ENCODE measurements at regions not wholly inside any gene's neighbourhood (a gene's known extent, or its start where the extent isn't known, plus 50 kb on each side); places are given as distances from the start of the nearest gene placed in this dataset.
"Not testable (repeated sequence)": the region's sequence is repeated elsewhere in the genome, so short reads cannot be mapped to it uniquely, and the experiment has no call there.

DNA sequence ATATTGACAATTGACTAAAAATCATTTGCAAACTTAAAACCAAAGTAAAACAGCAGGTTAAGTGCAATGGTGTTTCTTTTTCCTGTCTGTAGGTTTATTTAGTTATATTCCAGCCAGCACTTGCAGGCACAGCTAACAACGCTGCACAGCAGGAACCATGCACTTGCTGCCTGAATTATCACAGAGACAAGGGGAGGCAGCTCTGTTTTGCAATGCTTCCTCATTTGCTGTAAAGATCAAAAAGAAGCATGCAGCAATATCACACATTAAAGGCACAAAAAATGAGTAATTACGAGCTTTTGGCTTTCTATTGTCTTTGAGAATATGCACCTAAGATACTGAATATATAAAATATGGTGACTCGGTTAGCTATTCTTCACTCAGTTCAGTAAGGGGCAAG is 241.9 kb downstream of the EPHA7 start:
- no TSS peak for BruUV-seq (replicated peaks)

DNA sequence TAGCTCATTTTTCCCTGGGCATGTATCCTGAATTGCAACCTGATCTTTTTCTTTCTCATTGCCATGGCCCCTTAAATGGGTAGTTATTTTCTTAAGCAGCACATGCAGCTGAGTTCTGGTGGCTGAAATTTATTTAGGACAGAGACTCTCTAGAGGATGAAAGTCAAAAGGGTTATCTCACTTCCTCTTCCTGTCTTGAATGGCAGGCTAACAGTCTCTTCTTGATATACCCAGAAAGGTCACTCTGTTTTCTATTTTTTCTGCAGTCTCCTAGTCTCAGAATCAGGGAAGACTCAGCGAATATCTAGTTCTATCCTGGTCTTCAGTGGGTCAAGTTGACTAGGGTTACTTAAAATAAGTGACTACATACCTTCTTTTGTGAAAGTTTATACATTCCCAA is 243.3 kb downstream of the EPHA7 start:
- intact Hi-C loops (cut with micrococcal nuclease; ENCODE audit: unreplicated experiment): no loop called here
- Histone ChIP-seq H3K4me3 (ENCODE audit: low read depth, low read length) (no peak overlapping the region), H3K27me3 (replicated peaks; ENCODE audit: control insufficient read depth, insufficient read depth, low read length) (no peaks in the 10 kb centered on the region), H3K9me3 (no peaks in the 10 kb centered on the region), H3K4me1 (peaks cover 4% of the 10 kb centered on the region; the same call in 1 of the 2 replicates), H3K36me3 (ENCODE audit: control insufficient read depth, insufficient read depth, low read length) (no peaks in the 10 kb centered on the region)
- BruUV-seq (replicated peaks): no TSS peak
- no peak overlapping the region for H3K4me3 Mint-ChIP-seq (ENCODE audit: unreplicated experiment)
- no peak overlapping the region for H3K27ac Mint-ChIP-seq (ENCODE audit: unreplicated experiment)
- H3K9me3 Mint-ChIP-seq (ENCODE audit: unreplicated experiment): no peaks in the 10 kb centered on the region
- H3K36me3 Mint-ChIP-seq (ENCODE audit: insufficient read depth, unreplicated experiment): no peaks in the 10 kb centered on the region
- CTCF ChIA-PET: no interaction called here
- TF ChIP-seq, protein P1, sequence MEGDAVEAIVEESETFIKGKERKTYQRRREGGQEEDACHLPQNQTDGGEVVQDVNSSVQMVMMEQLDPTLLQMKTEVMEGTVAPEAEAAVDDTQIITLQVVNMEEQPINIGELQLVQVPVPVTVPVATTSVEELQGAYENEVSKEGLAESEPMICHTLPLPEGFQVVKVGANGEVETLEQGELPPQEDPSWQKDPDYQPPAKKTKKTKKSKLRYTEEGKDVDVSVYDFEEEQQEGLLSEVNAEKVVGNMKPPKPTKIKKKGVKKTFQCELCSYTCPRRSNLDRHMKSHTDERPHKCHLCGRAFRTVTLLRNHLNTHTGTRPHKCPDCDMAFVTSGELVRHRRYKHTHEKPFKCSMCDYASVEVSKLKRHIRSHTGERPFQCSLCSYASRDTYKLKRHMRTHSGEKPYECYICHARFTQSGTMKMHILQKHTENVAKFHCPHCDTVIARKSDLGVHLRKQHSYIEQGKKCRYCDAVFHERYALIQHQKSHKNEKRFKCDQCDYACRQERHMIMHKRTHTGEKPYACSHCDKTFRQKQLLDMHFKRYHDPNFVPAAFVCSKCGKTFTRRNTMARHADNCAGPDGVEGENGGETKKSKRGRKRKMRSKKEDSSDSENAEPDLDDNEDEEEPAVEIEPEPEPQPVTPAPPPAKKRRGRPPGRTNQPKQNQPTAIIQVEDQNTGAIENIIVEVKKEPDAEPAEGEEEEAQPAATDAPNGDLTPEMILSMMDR (IDR thresholded peaks at IDR 0.05; ENCODE audit: insufficient read depth in 1 of 2, low read depth in 1 of 2, low read length in 1 of 2, severe bottlenecking in 1 of 2, unreplicated experiment in 1 of 2): no peak
- POLR2A ChIA-PET: no interaction called here
- H3K27me3 Mint-ChIP-seq (ENCODE audit: insufficient read depth, unreplicated experiment): no peaks in the 10 kb centered on the region
- H3K4me1 Mint-ChIP-seq (ENCODE audit: low read depth, unreplicated experiment): no peaks in the 10 kb centered on the region
- no peak for DNase-seq

More for the DNA sequence above, 241.9 kb downstream of the EPHA7 start:
- no peak for DNase-seq
- H3K9me3 Mint-ChIP-seq (ENCODE audit: unreplicated experiment): no peaks in the 10 kb centered on the region
- ChIA-PET POLR2A (no interaction called here), CTCF (no interaction called here)
- H3K36me3 Mint-ChIP-seq (ENCODE audit: insufficient read depth, unreplicated experiment): no peaks in the 10 kb centered on the region
- Histone ChIP-seq H3K4me3 (ENCODE audit: low read depth, low read length) (no peak overlapping the region), H3K4me1 (peaks cover 4% of the 10 kb centered on the region; the same call in 1 of the 2 replicates), H3K36me3 (ENCODE audit: control insufficient read depth, insufficient read depth, low read length) (no peaks in the 10 kb centered on the region), H3K9me3 (no peaks in the 10 kb centered on the region), H3K27me3 (replicated peaks; ENCODE audit: control insufficient read depth, insufficient read depth, low read length) (no peaks in the 10 kb centered on the region)
- intact Hi-C loops (cut with micrococcal nuclease; ENCODE audit: unreplicated experiment): no loop called here
- no peaks in the 10 kb centered on the region for H3K4me1 Mint-ChIP-seq (ENCODE audit: low read depth, unreplicated experiment)
- TF ChIP-seq, protein P1 (IDR thresholded peaks at IDR 0.05; ENCODE audit: insufficient read depth in 1 of 2, low read depth in 1 of 2, low read length in 1 of 2, severe bottlenecking in 1 of 2, unreplicated experiment in 1 of 2): no peak
- H3K27me3 Mint-ChIP-seq (ENCODE audit: insufficient read depth, unreplicated experiment): no peaks in the 10 kb centered on the region
- no peak overlapping the region for H3K4me3 Mint-ChIP-seq (ENCODE audit: unreplicated experiment)
- no peak overlapping the region for H3K27ac Mint-ChIP-seq (ENCODE audit: unreplicated experiment)

DNA sequence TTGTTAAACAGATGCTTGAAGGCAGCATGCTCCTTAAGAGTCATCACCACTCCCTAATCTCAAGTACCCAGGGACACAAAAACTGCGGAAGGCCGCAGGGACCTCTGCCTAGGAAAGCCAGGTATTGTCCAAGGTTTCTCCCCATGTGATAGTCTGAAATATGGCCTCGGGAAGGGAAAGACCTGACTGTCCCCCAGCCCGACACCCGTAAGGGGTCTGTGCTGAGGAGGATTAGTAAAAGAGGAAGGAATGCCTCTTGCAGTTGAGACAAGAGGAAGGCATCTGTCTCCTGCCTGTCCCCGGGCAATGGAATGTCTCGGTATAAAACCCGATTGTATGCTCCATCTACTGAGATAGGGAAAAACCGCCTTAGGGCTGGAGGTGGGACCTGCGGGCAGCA is 245.8 kb downstream of the EPHA7 start:
- H3K4me1 Mint-ChIP-seq (ENCODE audit: low read depth, unreplicated experiment); H3K27me3 ChIP-seq (replicated peaks; ENCODE audit: control insufficient read depth, insufficient read depth, low read length); DNase-seq; CTCF ChIA-PET; H3K27me3 Mint-ChIP-seq (ENCODE audit: insufficient read depth, unreplicated experiment); H3K4me1 ChIP-seq; H3K27ac Mint-ChIP-seq (ENCODE audit: unreplicated experiment); H3K9me3 Mint-ChIP-seq (ENCODE audit: unreplicated experiment); POLR2A ChIA-PET; H3K36me3 ChIP-seq (ENCODE audit: control insufficient read depth, insufficient read depth, low read length); H3K36me3 Mint-ChIP-seq (ENCODE audit: insufficient read depth, unreplicated experiment); H3K4me3 ChIP-seq (ENCODE audit: low read depth, low read length); intact Hi-C loops (cut with micrococcal nuclease; ENCODE audit: unreplicated experiment); H3K4me3 Mint-ChIP-seq (ENCODE audit: unreplicated experiment); H3K9me3 ChIP-seq; BruUV-seq (replicated peaks): not testable (repeated sequence)

DNA sequence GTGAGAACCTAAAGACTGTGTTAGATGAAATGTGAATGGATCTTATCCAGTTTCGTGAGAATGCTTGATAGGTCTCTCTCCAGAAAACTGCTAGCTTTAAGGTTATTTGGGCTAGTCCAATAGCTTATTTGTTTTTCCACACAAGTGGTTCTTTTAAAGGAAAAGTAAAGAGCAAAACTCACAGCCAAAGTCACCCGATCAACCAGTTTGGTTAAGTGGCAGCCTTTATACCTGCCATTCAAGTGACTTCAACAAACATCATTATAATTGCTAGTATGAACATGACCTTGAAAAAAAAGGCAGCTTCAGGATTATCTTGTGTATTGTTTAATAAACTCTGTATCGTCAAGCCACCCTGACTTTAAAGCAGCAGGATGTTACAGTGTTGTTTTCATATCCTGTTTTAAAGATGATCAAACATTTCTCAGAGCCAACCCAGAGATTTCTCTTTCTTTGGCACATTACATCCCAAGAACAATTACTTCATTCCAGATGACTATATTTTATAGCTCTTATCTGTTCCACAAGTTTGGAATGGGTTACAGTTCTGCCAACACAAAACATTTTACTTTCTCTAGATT is 253.4 kb downstream of the EPHA7 start:
- H3K9me3 ChIP-seq: no peaks in the 10 kb centered on the region
- ChIA-PET POLR2A (no interaction called here), CTCF (no interaction called here)
- TF ChIP-seq, protein P1 (IDR thresholded peaks at IDR 0.05; ENCODE audit: insufficient read depth in 1 of 2, low read depth in 1 of 2, low read length in 1 of 2, severe bottlenecking in 1 of 2, unreplicated experiment in 1 of 2): no peak
- H3K27me3 ChIP-seq (replicated peaks; ENCODE audit: control insufficient read depth, insufficient read depth, low read length): no peaks in the 10 kb centered on the region
- DNase-seq: no peak
- no peaks in the 10 kb centered on the region for H3K9me3 Mint-ChIP-seq (ENCODE audit: unreplicated experiment)
- no peaks in the 10 kb centered on the region for H3K36me3 ChIP-seq (ENCODE audit: control insufficient read depth, insufficient read depth, low read length)
- no peaks in the 10 kb centered on the region for H3K36me3 Mint-ChIP-seq (ENCODE audit: insufficient read depth, unreplicated experiment)
- H3K4me1 ChIP-seq: no peaks in the 10 kb centered on the region
- H3K4me1 Mint-ChIP-seq (ENCODE audit: low read depth, unreplicated experiment): no peaks in the 10 kb centered on the region
- no TSS peak for BruUV-seq (replicated peaks)
- H3K27ac Mint-ChIP-seq (ENCODE audit: unreplicated experiment): no peak overlapping the region
- no peak overlapping the region for H3K4me3 ChIP-seq (ENCODE audit: low read depth, low read length)
- H3K4me3 Mint-ChIP-seq (ENCODE audit: unreplicated experiment): no peak overlapping the region
- H3K27me3 Mint-ChIP-seq (ENCODE audit: insufficient read depth, unreplicated experiment): no peaks in the 10 kb centered on the region
- intact Hi-C loops (cut with micrococcal nuclease; ENCODE audit: unreplicated experiment): no loop called here

Data from Caco-2 (cell line).